ENCODE measurements at regions not wholly inside any gene's neighbourhood (a gene's known extent, or its start where the extent isn't known, plus 50 kb on each side); places are given as distances from the start of the nearest gene placed in this dataset.

DNA sequence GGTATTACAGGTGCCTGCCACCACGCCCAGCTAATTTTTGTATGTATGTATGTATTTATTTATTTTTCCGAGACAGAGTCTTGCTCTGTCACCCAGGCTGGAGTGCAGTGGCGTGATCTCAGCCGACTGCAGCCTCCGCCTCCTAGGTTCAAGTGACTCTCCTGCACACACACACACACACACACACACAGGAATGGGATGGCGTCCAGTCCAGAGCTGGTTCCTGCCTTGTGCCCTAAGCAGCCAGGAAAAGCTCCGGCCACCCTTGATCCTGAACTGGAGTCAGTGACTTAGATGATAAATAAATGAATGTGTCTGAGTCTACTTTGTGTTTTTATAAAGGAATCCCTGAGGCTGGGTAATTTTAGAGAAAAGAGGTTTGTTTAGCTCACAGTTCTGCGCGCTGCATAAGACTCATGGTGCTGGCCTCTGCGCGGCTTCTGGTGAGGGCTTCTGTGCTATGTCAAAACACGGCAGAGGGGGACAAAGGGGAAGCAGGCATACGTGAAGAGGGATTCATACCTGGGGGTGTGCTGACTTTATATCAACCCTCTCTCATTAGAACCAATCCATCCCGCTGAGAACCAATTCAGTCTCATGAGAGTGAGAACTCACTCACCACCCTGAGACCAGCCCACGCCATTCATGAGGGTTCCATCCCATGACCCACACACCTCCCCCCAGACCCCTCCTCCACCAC, 59.7 kb upstream of the PHLPP1 start:
- no peak overlapping the region for H2AK5ac ChIP-seq (ENCODE audit: low read depth, low read length)
- H2BK12ac ChIP-seq (ENCODE audit: low read depth, low read length): no peak overlapping the region
- no peak overlapping the region for H3K4ac ChIP-seq (replicated peaks; ENCODE audit: insufficient read length, low read depth, low read length)
- no peak overlapping the region; the same call in 1 of the 2 replicates for H2BK20ac ChIP-seq (ENCODE audit: low read length)
- no peak overlapping the region for H3K9ac ChIP-seq (replicated peaks in 1 of 4; ENCODE audit: extremely low read depth in 1 of 4, low read depth in 3 of 4, low read length in 3 of 4)
- no peak overlapping the region; the same call in 1 of the 2 replicates for H2BK15ac ChIP-seq (ENCODE audit: low read length)
- H2BK5ac ChIP-seq (ENCODE audit: low read depth, low read length): no peak overlapping the region
- no peaks in the 10 kb centered on the region for H3K4me1 ChIP-seq (replicated peaks in 1 of 4; ENCODE audit: control insufficient read depth in 3 of 4, insufficient read depth in 4 of 4, low read length in 3 of 4)
- H4K5ac ChIP-seq (ENCODE audit: insufficient read length, low read depth, low read length): no peak overlapping the region
- H4K20me1 ChIP-seq (replicated peaks in 1 of 2; ENCODE audit: control insufficient read depth in 1 of 2, insufficient read depth in 2 of 2, low read length in 2 of 2): no peaks in the 10 kb centered on the region
- H3K18ac ChIP-seq (ENCODE audit: extremely low read depth, low read length): no peak overlapping the region
- H3K27ac ChIP-seq (ENCODE audit: low read depth, low read length): no peak overlapping the region
- H3K27me3 ChIP-seq (replicated peaks in 1 of 4; ENCODE audit: control insufficient read depth in 3 of 4, extremely low read depth in 1 of 4, insufficient read depth in 3 of 4, low read length in 3 of 4): no peaks in the 10 kb centered on the region
- H3K9me3 ChIP-seq (ENCODE audit: insufficient read depth in 2 of 2, low read depth in 1 of 2, low read length in 1 of 2): no peaks in the 10 kb centered on the region
- POLR2A ChIA-PET (ENCODE audit: partially characterized antibody): interaction anchor here (0.6 kb wide), 1 partner anchor 161 kb away, joined by 3 read pairs; no protein-coding TSS in a partner anchor
- no peak overlapping the region for H3K56ac ChIP-seq (replicated peaks; ENCODE audit: insufficient read length, low read depth, low read length)
- no peak for FAIRE-seq
- H3K79me2 ChIP-seq (ENCODE audit: control insufficient read depth in 1 of 2, insufficient read depth in 2 of 2, low read length in 2 of 2): no peaks in the 10 kb centered on the region
- no peak overlapping the region for H4K8ac ChIP-seq (ENCODE audit: extremely low read depth, insufficient read depth, low read length)
- H3K23ac ChIP-seq (ENCODE audit: insufficient read length): no peak overlapping the region
- H3K14ac ChIP-seq (ENCODE audit: insufficient read length): no peak overlapping the region
- DNase-seq (ENCODE audit: low read depth in 1 of 2, low spot score in 2 of 2): no peak
- CTCF ChIA-PET (ENCODE audit: partially characterized antibody): interaction anchor here (0.9 kb wide), 1 partner anchor 13 kb away, joined by 3 read pairs; no protein-coding TSS in a partner anchor
- H3K79me1 ChIP-seq (ENCODE audit: low read depth, low read length): no peaks in the 10 kb centered on the region
- no peak overlapping the region for H4K91ac ChIP-seq (replicated peaks; ENCODE audit: insufficient read length, low read length)
- no peak overlapping the region for H2BK120ac ChIP-seq (replicated peaks; ENCODE audit: low read depth, low read length)
- no peaks in the 10 kb centered on the region for H3K36me3 ChIP-seq (ENCODE audit: control insufficient read depth in 2 of 4, insufficient read depth in 4 of 4, low read length in 3 of 4)
- 92% methylated on average over 15 of the region's 15 CpGs; no CpG with 5 or more reads in 1 of the 2 experiments for WGBS, 2 experiments (ENCODE audit: extremely low coverage in 1 of 2, insufficient coverage in 1 of 2, insufficient read length in 1 of 2, insufficient replicate concordance in 2 of 2, low coverage in 1 of 2, low lambda C conversion rate in 2 of 2, missing lambda C conversion rate in 1 of 2)
- H3K4me3 ChIP-seq (ENCODE audit: extremely low read depth in 1 of 4, insufficient read depth in 2 of 4, low read depth in 3 of 4, low read length in 4 of 4): no peak overlapping the region
- 0 out of 2 replicates have a peak overlapping the region, but pooled peaks have one; percentile 40 for H2AFZ ChIP-seq (ENCODE audit: low read length)
- no peaks in the 10 kb centered on the region for H3K23me2 ChIP-seq (ENCODE audit: low read depth, low read length)
- H3K4me2 ChIP-seq (ENCODE audit: insufficient read depth in 1 of 2, low read depth in 2 of 2, low read length in 2 of 2): no peak overlapping the region
- TF ChIP-seq RAD21 (IDR thresholded peaks at IDR 0.05 in 1 of 2, conservative IDR thresholded peaks at IDR 0.05 in 1 of 2; ENCODE audit: low read depth in 2 of 2, low read length in 2 of 2): no peak
- TF ChIP-seq GTF2F1 (IDR thresholded peaks at IDR 0.05; ENCODE audit: borderline replicate concordance, low read depth, low read length): no peak
- TF ChIP-seq ZNF274 (IDR thresholded peaks at IDR 0.05; ENCODE audit: borderline replicate concordance, extremely low read depth, low read length): no peak
- TF ChIP-seq SIX5 (IDR thresholded peaks at IDR 0.05; ENCODE audit: low read depth, low read length): no peak
- TF ChIP-seq ATF2 (IDR thresholded peaks at IDR 0.05; ENCODE audit: low read length): no peak
- no peak for TF ChIP-seq CBX8 (IDR thresholded peaks at IDR 0.05; ENCODE audit: borderline replicate concordance, low read depth, low read length)
- TF ChIP-seq NANOG (IDR thresholded peaks at IDR 0.05; ENCODE audit: insufficient read depth, low read depth, low read length, poor library complexity, severe bottlenecking): no peak
- no peak for TF ChIP-seq CTCF (IDR thresholded peaks at IDR 0.05; ENCODE audit: control extremely low read depth in 1 of 3, insufficient read depth in 1 of 3, low read depth in 1 of 3, low read length in 3 of 3)

Data from H1 (cell line).